ENCODE measurements at regions not wholly inside any gene's neighbourhood (a gene's known extent, or its start where the extent isn't known, plus 50 kb on each side); places are given as distances from the start of the nearest gene placed in this dataset.

- DNase-seq, result no peak
These were observed 68.1 kb upstream of the ACKR3 start for GRCh38 chr2:236501531-236501930.

- no peak for DNase-seq
These were observed 66.5 kb upstream of the ACKR3 start for GRCh38 chr2:236503100-236503499.

- DNase-seq, result no peak
These were observed 66.0 kb upstream of the ACKR3 start for GRCh38 chr2:236503583-236503982.

GRCh38 chr2:236505041-236505440 is 64.6 kb upstream of the ACKR3 start:
- DNase-seq, result no peak

- no peak for DNase-seq
These were observed 64.0 kb upstream of the ACKR3 start for GRCh38 chr2:236505648-236506047.

GRCh38 chr2:236507393-236508085 is 62.1 kb upstream of the ACKR3 start:
- DNase-seq, result no peak

GRCh38 chr2:236508466-236508865 is 61.2 kb upstream of the ACKR3 start:
- no peak for DNase-seq

GRCh38 chr2:236510034-236510433 is 59.6 kb upstream of the ACKR3 start:
- no peak for DNase-seq

- no peak for DNase-seq
These were observed 58.4 kb upstream of the ACKR3 start for GRCh38 chr2:236511266-236511665.

- no peak for DNase-seq
These were observed 57.4 kb upstream of the ACKR3 start for GRCh38 chr2:236512267-236512666.

- peak; percentile 4 for DNase-seq
These were observed 56.7 kb upstream of the ACKR3 start for GRCh38 chr2:236512902-236513435.

GRCh38 chr2:236513956-236514355 is 55.7 kb upstream of the ACKR3 start:
- DNase-seq, result no peak

GRCh38 chr2:236516708-236517107 is 52.9 kb upstream of the ACKR3 start:
- DNase-seq, result no peak

GRCh38 chr2:236517251-236518031 is 52.2 kb upstream of the ACKR3 start:
- DNase-seq, result no peak

Measured in NCI-H226 (cell line).